ENCODE measurements at regions not wholly inside any gene's neighbourhood (a gene's known extent, or its start where the extent isn't known, plus 50 kb on each side); places are given as distances from the start of the nearest gene placed in this dataset.

DNA sequence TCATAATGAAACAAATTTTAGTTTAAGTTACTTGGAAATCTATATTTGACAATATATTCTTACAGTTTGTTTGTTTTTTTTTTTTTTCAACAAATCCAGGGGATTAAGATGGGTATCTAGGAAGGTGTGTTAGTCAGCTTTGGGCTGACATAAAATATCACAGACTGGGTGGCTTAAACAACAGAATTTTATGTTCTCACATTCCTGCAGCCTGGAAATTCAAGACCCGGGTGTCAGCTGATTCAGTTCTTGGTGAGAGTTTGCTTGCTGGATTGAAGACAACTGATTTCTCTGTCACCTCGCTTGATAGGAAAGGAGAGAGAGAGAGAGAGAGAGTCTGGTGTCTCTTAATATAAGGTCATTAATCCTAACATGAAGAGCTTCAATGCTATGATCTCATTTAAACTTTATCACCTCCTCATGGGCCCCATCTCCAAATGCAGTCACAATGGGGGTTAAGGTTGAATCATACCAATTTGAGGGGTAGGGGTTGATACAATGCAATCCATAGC, 465.2 kb downstream of the CENPC start:
- TF ChIP-seq, protein P1, sequence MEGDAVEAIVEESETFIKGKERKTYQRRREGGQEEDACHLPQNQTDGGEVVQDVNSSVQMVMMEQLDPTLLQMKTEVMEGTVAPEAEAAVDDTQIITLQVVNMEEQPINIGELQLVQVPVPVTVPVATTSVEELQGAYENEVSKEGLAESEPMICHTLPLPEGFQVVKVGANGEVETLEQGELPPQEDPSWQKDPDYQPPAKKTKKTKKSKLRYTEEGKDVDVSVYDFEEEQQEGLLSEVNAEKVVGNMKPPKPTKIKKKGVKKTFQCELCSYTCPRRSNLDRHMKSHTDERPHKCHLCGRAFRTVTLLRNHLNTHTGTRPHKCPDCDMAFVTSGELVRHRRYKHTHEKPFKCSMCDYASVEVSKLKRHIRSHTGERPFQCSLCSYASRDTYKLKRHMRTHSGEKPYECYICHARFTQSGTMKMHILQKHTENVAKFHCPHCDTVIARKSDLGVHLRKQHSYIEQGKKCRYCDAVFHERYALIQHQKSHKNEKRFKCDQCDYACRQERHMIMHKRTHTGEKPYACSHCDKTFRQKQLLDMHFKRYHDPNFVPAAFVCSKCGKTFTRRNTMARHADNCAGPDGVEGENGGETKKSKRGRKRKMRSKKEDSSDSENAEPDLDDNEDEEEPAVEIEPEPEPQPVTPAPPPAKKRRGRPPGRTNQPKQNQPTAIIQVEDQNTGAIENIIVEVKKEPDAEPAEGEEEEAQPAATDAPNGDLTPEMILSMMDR (IDR thresholded peaks at IDR 0.05): no peak
- no peak for TF ChIP-seq POLR2A (IDR thresholded peaks at IDR 0.05)
